GM23338 (cell line): ENCODE measurements at regions not wholly inside any gene's neighbourhood (a gene's known extent, or its start where the extent isn't known, plus 50 kb on each side); places are given as distances from the start of the nearest gene placed in this dataset.

Experiments used
- ATAC-seq: fragments of 200-7000 bp; cut with Tn5 transposase; 3 replicates; pipeline ENCODE4 v1.9.1; 2020
- DNase-seq: peaks from one replicate; pipeline ENCODE4 v3.0.0-alpha.2; 2015; ENCODE audit warnings: low spot score
- H2AFZ ChIP-seq: fragments of 200-600 bp; sonication (generic); 2 replicates; pipeline ENCODE4 v1.8.0; 2016; ENCODE audit warnings: antibody characterized with exemption, mild to moderate bottlenecking, moderate library complexity
- H3F3A ChIP-seq: fragments of 200-600 bp; sonication (generic); replicated peaks from 2 replicates; pipeline ENCODE4 v1.8.0; 2017; ENCODE audit warnings: antibody characterized with exemption, mixed run types, low read depth
- H3K27ac ChIP-seq: fragments of 200-600 bp; sonication (generic); 2 replicates; pipeline ENCODE4 v1.6.1; 2016; ENCODE audit warnings: low read depth
- H3K27me3 ChIP-seq: fragments of 200-600 bp; sonication (generic); 2 replicates; pipeline ENCODE4 v1.8.0; 2016; ENCODE audit warnings: mild to moderate bottlenecking, mixed run types, moderate library complexity; ENCODE audit not compliant: insufficient read depth
- H3K36me3 ChIP-seq: fragments of 200-600 bp; sonication (generic); 2 replicates; pipeline ENCODE4 v1.8.0; 2016; ENCODE audit warnings: mild to moderate bottlenecking; ENCODE audit not compliant: insufficient read depth
- H3K4me1 ChIP-seq: fragments of 200-600 bp; sonication (generic); 2 replicates; pipeline ENCODE4 v1.8.0; 2016; ENCODE audit warnings: mild to moderate bottlenecking, moderate library complexity; ENCODE audit not compliant: insufficient read depth
- H3K4me2 ChIP-seq: fragments of 200-600 bp; sonication (generic); 2 replicates; pipeline ENCODE4 v1.7.1; 2017; ENCODE audit warnings: mixed run types
- H3K4me3 ChIP-seq: fragments of 200-600 bp; sonication (generic); 2 replicates; pipeline ENCODE4 v1.6.1; 2016; ENCODE audit warnings: mixed run types
- H3K79me2 ChIP-seq: fragments of 200-600 bp; sonication (generic); replicated peaks from 2 replicates; pipeline ENCODE4 v1.8.0; 2017; ENCODE audit warnings: mild to moderate bottlenecking; ENCODE audit not compliant: insufficient read depth
- H3K9me2 ChIP-seq: fragments of 200-600 bp; sonication (generic); 2 replicates; pipeline ENCODE4 v1.8.0; 2017; ENCODE audit not compliant: insufficient read depth
- H4K20me1 ChIP-seq: fragments of 200-600 bp; sonication (generic); replicated peaks from 2 replicates; pipeline ENCODE4 v1.8.0; 2017; ENCODE audit warnings: mild to moderate bottlenecking; ENCODE audit not compliant: insufficient read depth
- H3K27ac Mint-ChIP-seq: 2 replicates; pipeline ENCODE4 v1.8.0; 2020; ENCODE audit warnings: inconsistent platforms, mild to moderate bottlenecking, moderate library complexity, mixed read lengths
- H3K27me3 Mint-ChIP-seq: 3 replicates; pipeline ENCODE4 v1.8.0; 2022; ENCODE audit warnings: low read depth, mild to moderate bottlenecking, moderate library complexity, mixed read lengths, inconsistent platforms; ENCODE audit not compliant: insufficient read depth, poor library complexity
- H3K36me3 Mint-ChIP-seq: 3 replicates; pipeline ENCODE4 v1.8.0; 2021; ENCODE audit warnings: low read depth, mild to moderate bottlenecking, inconsistent platforms, moderate library complexity, mixed read lengths
- H3K4me1 Mint-ChIP-seq: 3 replicates; pipeline ENCODE4 v1.8.0; 2020; ENCODE audit warnings: mild to moderate bottlenecking, inconsistent platforms, mixed read lengths
- H3K4me3 Mint-ChIP-seq: 3 replicates; pipeline ENCODE4 v1.8.0; 2021; ENCODE audit warnings: moderate library complexity, mild to moderate bottlenecking, inconsistent platforms, mixed read lengths
- H3K9me3 Mint-ChIP-seq: 3 replicates; pipeline ENCODE4 v1.8.0; 2020; ENCODE audit warnings: moderate library complexity, mild to moderate bottlenecking, inconsistent platforms, mixed read lengths
- CREB1 ChIP-seq: fragments of 250-450 bp; sonication (Bioruptor Pico); IDR thresholded peaks from 2 replicates; pipeline ENCODE4 v1.5.0; 2020; ENCODE audit warnings: low read depth, mild to moderate bottlenecking, moderate library complexity
- CTCF ChIP-seq, 2 experiments: fragments of 200-600 bp in 1 of 2; sonication (generic) in 1 of 2; conservative IDR thresholded peaks; 2 replicates each; pipeline versions ENCODE4 v1.5.1 to v1.6.1; 2016 to 2017; ENCODE audit warnings: antibody characterized with exemption in 2 of 2, low read depth in 2 of 2, mild to moderate bottlenecking in 2 of 2, moderate library complexity in 1 of 2
- EZH2 ChIP-seq: fragments of 200-600 bp; sonication (generic); IDR thresholded peaks from one replicate; pipeline ENCODE4 v1.8.0; 2017; ENCODE audit warnings: antibody characterized with exemption, mild to moderate bottlenecking, low read depth; ENCODE audit not compliant: unreplicated experiment
- EZH2phosphoT487 ChIP-seq: fragments of 200-600 bp; sonication (generic); IDR thresholded peaks from one replicate; pipeline ENCODE4 v1.8.1; 2018; ENCODE audit warnings: antibody characterized with exemption; ENCODE audit not compliant: unreplicated experiment
- JUNB ChIP-seq: IDR thresholded peaks from one replicate; pipeline ENCODE4 v1.6.1; 2016; ENCODE audit warnings: antibody characterized with exemption; ENCODE audit not compliant: unreplicated experiment
- NANOG ChIP-seq: IDR thresholded peaks from 2 replicates; pipeline ENCODE4 v1.6.1; 2016; ENCODE audit warnings: antibody characterized with exemption, borderline replicate concordance
- POLR2AphosphoS5 ChIP-seq: IDR thresholded peaks from 2 replicates; pipeline ENCODE4 v1.6.1; 2016; ENCODE audit warnings: antibody characterized with exemption, low read depth
- STAT1 ChIP-seq: IDR thresholded peaks from one replicate; pipeline ENCODE4 v1.6.1; 2016; ENCODE audit warnings: antibody characterized with exemption; ENCODE audit not compliant: unreplicated experiment
- ZNF462 ChIP-seq: fragments of 250-450 bp; sonication (Bioruptor Pico); IDR thresholded peaks from 2 replicates; pipeline ENCODE4 v1.5.0; 2020; ENCODE audit warnings: mild to moderate bottlenecking, moderate library complexity

- TF ChIP-seq ZNF462 (no peak), EZH2 (no peak), CTCF (conservative IDR thresholded peaks at IDR 0.05; ENCODE audit: low read depth in 2 of 2) (no peak), EZH2phosphoT487 (no peak), CREB1 (CRISPR knock-in tag) (no peak), STAT1 (no peak)
Measured at GRCh38 chr5:10868956-10869355, 107.9 kb upstream of the DAP start (continued).

GRCh38 chr5:10867389-10868303 lies 106.6 kb upstream of the DAP start:
- H3K9me2 ChIP-seq, result no peaks in the 10 kb centered on the region
- Mint-ChIP-seq H3K4me1 (peaks cover 4% of the 10 kb centered on the region; the same call in 1 of the 3 replicates), H3K36me3 (no peaks in the 10 kb centered on the region), H3K9me3 (no peaks in the 10 kb centered on the region; the same call in 2 of the 3 replicates), H3K4me3 (no peak overlapping the region), H3K27ac (no peak overlapping the region), H3K27me3 (peaks cover 2% of the 10 kb centered on the region)
- H4K20me1 ChIP-seq, result no peaks in the 10 kb centered on the region
- H3F3A ChIP-seq, result no peaks in the 10 kb centered on the region
- no peak overlapping the region for H3K27ac ChIP-seq
- no peak overlapping the region for H3K4me2 ChIP-seq
- H3K27me3 ChIP-seq, result no peaks in the 10 kb centered on the region
- DNase-seq (no peak), ATAC-seq (no peak)
- H3K79me2 ChIP-seq, result no peaks in the 10 kb centered on the region
- H2AFZ ChIP-seq, result no peak overlapping the region
- no peaks in the 10 kb centered on the region; the same call in 1 of the 2 replicates for H3K4me1 ChIP-seq
- no peaks in the 10 kb centered on the region for H3K36me3 ChIP-seq
- no peak overlapping the region for H3K4me3 ChIP-seq
- TF ChIP-seq JUNB (no peak), NANOG (no peak), EZH2phosphoT487 (no peak), POLR2AphosphoS5 (no peak)
